HG03159 (cell line): ENCODE measurements at regions not wholly inside any gene's neighbourhood (a gene's known extent, or its start where the extent isn't known, plus 50 kb on each side); places are given as distances from the start of the nearest gene placed in this dataset.

Source experiments
- ATAC-seq: cut with Tn5 transposase; IDR thresholded peaks from one replicate; pipeline ENCODE4 v1.9.1; 2021; ENCODE audit warnings: mild to moderate bottlenecking, moderate library complexity; ENCODE audit not compliant: unreplicated experiment

GRCh38 chr5:124997186-124997893, 250.9 kb upstream of the ZNF608 start:
- ATAC-seq: no peak

- ATAC-seq: no peak
Observed at GRCh38 chr5:124998520-124998919, 252.1 kb upstream of the ZNF608 start.

GRCh38 chr5:125002727-125003598, 256.5 kb upstream of the ZNF608 start:
- ATAC-seq: no peak

GRCh38 chr5:125004009-125004408, 257.6 kb upstream of the ZNF608 start:
- ATAC-seq: no peak

- no peak for ATAC-seq
Observed at GRCh38 chr5:125005266-125005665, 258.8 kb upstream of the ZNF608 start.

- peak; percentile 72 for ATAC-seq
Observed at GRCh38 chr5:125006011-125006685, 259.7 kb upstream of the ZNF608 start.

- ATAC-seq: no peak
Observed at GRCh38 chr5:125010356-125010755, 263.9 kb upstream of the ZNF608 start.

GRCh38 chr5:125011014-125011413, 264.6 kb upstream of the ZNF608 start:
- ATAC-seq: peak; percentile 49

- ATAC-seq: peak; percentile 11
Observed at GRCh38 chr5:125011419-125011818, 265.0 kb upstream of the ZNF608 start.

GRCh38 chr5:125011947-125012346, 265.5 kb upstream of the ZNF608 start:
- ATAC-seq: no peak

GRCh38 chr5:125012727-125013451, 266.4 kb upstream of the ZNF608 start:
- no peak for ATAC-seq

- ATAC-seq: no peak
Observed at GRCh38 chr5:125014202-125014601, 267.8 kb upstream of the ZNF608 start.

GRCh38 chr5:125017796-125018195, 271.4 kb upstream of the ZNF608 start:
- ATAC-seq: no peak

GRCh38 chr5:125023673-125024072, 277.2 kb upstream of the ZNF608 start:
- ATAC-seq: no peak

- ATAC-seq: no peak
Observed at GRCh38 chr5:125026867-125027731, 280.7 kb upstream of the ZNF608 start.

- ATAC-seq: no peak
Observed at GRCh38 chr5:125032286-125032685, 285.8 kb upstream of the ZNF608 start.

GRCh38 chr5:125033602-125034001, 287.2 kb upstream of the ZNF608 start:
- no peak for ATAC-seq

- no peak for ATAC-seq
Observed at GRCh38 chr5:125034331-125034730, 287.9 kb upstream of the ZNF608 start.

GRCh38 chr5:125036494-125036893, 290.1 kb upstream of the ZNF608 start:
- ATAC-seq: no peak

- ATAC-seq: peak; percentile 56
Observed at GRCh38 chr5:125037020-125037419, 290.6 kb upstream of the ZNF608 start.
